Heart left ventricle (tissue), 13 donors: ENCODE measurements at regions not wholly inside any gene's neighbourhood (a gene's known extent, or its start where the extent isn't known, plus 50 kb on each side); places are given as distances from the start of the nearest gene placed in this dataset.

Source experiments
- POLR2A ChIP-seq, 2 donors: fragments of 450-650 bp; IDR thresholded peaks; one replicate each; pipeline ENCODE4 v1.6.1; 2017; ENCODE audit warnings: antibody characterized with exemption in 2 of 2, mild to moderate bottlenecking in 2 of 2, moderate library complexity in 2 of 2
- TF ChIP-seq, protein P1 (sequence below), 12 donors: fragments of 200-600 bp; sonication (generic) in 4 of 12; IDR thresholded peaks; one replicate each; pipeline versions ENCODE4 v1.5.0 to v1.8.0; 2018 to 2022; ENCODE audit warnings: antibody characterized with exemption in 12 of 12, mild to moderate bottlenecking in 5 of 12
- donor health status: ischemic (EF 13 %, LVEDD 7.1; RV severe dilation, severe dysfunction).
- donor health status: DM: no; HTN: yes; CAD: no.
- donor health status: DM: no; HTN: no; CAD: no.
- donor health status: ischemic (EF 25% LVEDD 6.9; RV normal size, moderate dysfunction).
- donor health status: ischemic (EF 25% LVEDD 5.7; RV mildly dilated, moderate dysfunction).
- donor health status: ischemic (EF 35%, LVEDD 5.7; RV mildly dilated, moderate dysfunction).
- donor health status: nonischemic (EF 11% LVEDD 7.7; RV severe dilation, severe dysfunction).
- donor health status: DM: yes; HTN: yes; CAD: no.
- donor health status: PGD.
- donor health status: ischemic (EF 29% LVEDD 5.4; RV normal size, mild dysfunction).
- donor health status: nonischemic (EF 23%, LVEDD 6.1; RV moderate dilation, normal function).

DNA sequence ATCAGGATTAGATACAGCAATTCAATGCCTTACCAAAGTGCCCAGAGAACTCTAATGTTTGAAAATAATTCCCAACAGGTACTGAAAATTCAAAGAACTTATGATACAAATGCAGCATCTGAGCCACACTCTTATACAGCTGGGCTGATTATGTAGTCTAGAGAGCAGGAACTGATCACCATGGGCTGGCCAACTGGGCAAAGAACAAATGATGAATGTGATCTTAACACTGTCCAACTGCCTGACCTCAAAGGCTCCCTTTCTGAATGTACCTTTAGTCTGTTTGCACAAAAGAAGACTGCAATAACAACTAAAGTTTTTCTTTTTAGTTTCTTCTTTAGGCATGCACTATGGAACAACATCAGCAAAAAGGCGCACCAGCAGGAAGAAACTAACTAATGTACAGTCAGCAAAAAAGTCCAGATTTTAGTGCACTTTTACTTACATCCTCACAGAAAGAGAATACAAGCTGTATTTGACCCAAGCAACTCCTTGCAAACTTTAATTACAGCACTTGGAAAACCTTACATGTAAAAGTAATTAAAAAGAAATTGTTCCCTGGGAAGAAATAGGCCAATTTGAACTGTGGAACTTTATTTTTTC lies 1095.1 kb downstream of the IGSF11 start:
- TF ChIP-seq, protein P1, sequence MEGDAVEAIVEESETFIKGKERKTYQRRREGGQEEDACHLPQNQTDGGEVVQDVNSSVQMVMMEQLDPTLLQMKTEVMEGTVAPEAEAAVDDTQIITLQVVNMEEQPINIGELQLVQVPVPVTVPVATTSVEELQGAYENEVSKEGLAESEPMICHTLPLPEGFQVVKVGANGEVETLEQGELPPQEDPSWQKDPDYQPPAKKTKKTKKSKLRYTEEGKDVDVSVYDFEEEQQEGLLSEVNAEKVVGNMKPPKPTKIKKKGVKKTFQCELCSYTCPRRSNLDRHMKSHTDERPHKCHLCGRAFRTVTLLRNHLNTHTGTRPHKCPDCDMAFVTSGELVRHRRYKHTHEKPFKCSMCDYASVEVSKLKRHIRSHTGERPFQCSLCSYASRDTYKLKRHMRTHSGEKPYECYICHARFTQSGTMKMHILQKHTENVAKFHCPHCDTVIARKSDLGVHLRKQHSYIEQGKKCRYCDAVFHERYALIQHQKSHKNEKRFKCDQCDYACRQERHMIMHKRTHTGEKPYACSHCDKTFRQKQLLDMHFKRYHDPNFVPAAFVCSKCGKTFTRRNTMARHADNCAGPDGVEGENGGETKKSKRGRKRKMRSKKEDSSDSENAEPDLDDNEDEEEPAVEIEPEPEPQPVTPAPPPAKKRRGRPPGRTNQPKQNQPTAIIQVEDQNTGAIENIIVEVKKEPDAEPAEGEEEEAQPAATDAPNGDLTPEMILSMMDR (IDR thresholded peaks at IDR 0.05) = no peak
- no peak for TF ChIP-seq POLR2A (IDR thresholded peaks at IDR 0.05)
